Body of pancreas (tissue), 4 donors: ENCODE measurements at regions not wholly inside any gene's neighbourhood (a gene's known extent, or its start where the extent isn't known, plus 50 kb on each side); places are given as distances from the start of the nearest gene placed in this dataset.

Experiments
- CTCF ChIP-seq, 7 experiments: fragments of 450-650 bp in 4 of 7; fragments of 200-600 bp in 3 of 7; sonication (generic) in 3 of 7; IDR thresholded peaks; one replicate each; pipeline ENCODE4 v1.5.1; 2016 to 2019; ENCODE audit warnings: antibody characterized with exemption in 7 of 7
- POLR2A ChIP-seq, 3 donors: fragments of 450-650 bp; IDR thresholded peaks; one replicate each; pipeline ENCODE4 v1.6.1; 2016; ENCODE audit warnings: antibody characterized with exemption in 3 of 3, mild to moderate bottlenecking in 2 of 3

- TF ChIP-seq CTCF (IDR thresholded peaks at IDR 0.05) (no peak), POLR2A (IDR thresholded peaks at IDR 0.05) (no peak)
Observed at GRCh38 chr9:89905606-89906338, 301.0 kb downstream of the GADD45G start.
